ENCODE measurements at regions not wholly inside any gene's neighbourhood (a gene's known extent, or its start where the extent isn't known, plus 50 kb on each side); places are given as distances from the start of the nearest gene placed in this dataset.
"Not testable (repeated sequence)": the region's sequence is repeated elsewhere in the genome, so short reads cannot be mapped to it uniquely, and the experiment has no call there.

- DNase-seq (no peak), ATAC-seq (ENCODE audit: low read depth) (no peak)
- Mint-ChIP-seq H3K27me3 (no peaks in the 10 kb centered on the region), H3K4me1 (no peaks in the 10 kb centered on the region), H3K36me3 (no peaks in the 10 kb centered on the region), H3K27ac (no peak overlapping the region), H3K9me3 (no peaks in the 10 kb centered on the region), H3K4me3 (no peak overlapping the region)
- POLR2A ChIA-PET: no interaction called here
Measured at GRCh38 chr18:14997357-14997756, 249.4 kb downstream of the ANKRD30B start.

- ATAC-seq (ENCODE audit: low read depth); H3K4me3 Mint-ChIP-seq; POLR2A ChIA-PET; H3K4me1 Mint-ChIP-seq; H3K36me3 Mint-ChIP-seq; H3K27me3 Mint-ChIP-seq; H3K27ac Mint-ChIP-seq; DNase-seq; H3K9me3 Mint-ChIP-seq: not testable (repeated sequence)
Measured at GRCh38 chr18:14997899-14998298, 249.9 kb downstream of the ANKRD30B start.

GRCh38 chr18:14998360-14999042, 250.5 kb downstream of the ANKRD30B start:
- H3K4me1 Mint-ChIP-seq; H3K9me3 Mint-ChIP-seq; DNase-seq; POLR2A ChIA-PET; H3K36me3 Mint-ChIP-seq; H3K27me3 Mint-ChIP-seq; H3K4me3 Mint-ChIP-seq; H3K27ac Mint-ChIP-seq; ATAC-seq (ENCODE audit: low read depth): not testable (repeated sequence)

- no peak for ATAC-seq (ENCODE audit: low read depth)
- POLR2A ChIA-PET: no interaction called here
- DNase-seq: no peak
- Mint-ChIP-seq H3K9me3 (no peaks in the 10 kb centered on the region), H3K4me3 (no peak overlapping the region), H3K27me3 (no peaks in the 10 kb centered on the region), H3K36me3 (no peaks in the 10 kb centered on the region), H3K27ac (no peak overlapping the region), H3K4me1 (no peaks in the 10 kb centered on the region)
Measured at GRCh38 chr18:14999085-14999975, 251.4 kb downstream of the ANKRD30B start.

DNA sequence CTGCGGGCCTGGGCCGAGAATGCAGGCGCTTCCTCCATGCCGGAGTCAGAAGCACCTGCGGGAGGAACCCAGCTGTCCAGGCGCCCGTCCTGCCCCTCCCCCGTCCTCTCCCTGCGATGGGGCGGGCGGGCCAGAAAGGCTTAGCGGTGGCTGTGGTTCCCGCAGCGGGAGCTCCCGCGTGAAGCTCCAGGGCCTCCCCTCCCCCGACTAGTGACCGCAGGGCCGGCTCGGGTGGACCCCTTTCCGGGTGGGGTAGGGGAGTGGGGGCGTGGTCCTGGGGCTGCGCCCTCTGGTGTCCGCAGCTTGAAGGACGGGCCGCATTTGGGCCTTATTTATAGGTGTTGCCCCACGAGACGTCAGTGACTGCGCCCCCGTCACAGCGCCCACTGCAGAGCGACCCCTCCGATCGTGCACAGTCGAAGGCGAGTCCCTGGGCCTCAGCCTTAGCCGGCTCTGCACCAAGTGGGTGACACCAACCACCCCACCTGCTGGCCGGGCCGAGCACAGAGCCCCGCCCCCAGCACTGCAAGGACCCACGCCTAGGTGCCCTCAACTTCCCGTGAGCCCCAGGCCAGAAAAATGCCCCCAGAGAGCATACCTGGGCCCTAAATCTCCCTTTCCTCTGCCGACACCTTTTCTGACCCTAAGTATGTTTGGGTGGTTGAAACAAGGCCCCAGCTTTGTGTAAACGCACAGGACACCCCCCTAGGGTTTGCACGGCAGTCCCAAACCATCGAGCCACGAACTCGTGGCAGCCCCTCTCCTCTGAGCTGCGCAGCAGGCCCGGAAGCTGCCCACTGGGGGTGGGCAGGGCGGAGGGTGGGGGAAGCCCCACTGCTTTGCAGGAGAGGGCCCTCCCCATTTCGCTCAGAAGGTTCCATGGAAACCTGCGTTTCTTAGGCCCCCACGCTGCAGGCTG, 252.4 kb downstream of the ANKRD30B start:
- H3K36me3 Mint-ChIP-seq; H3K27me3 Mint-ChIP-seq; H3K27ac Mint-ChIP-seq; H3K9me3 Mint-ChIP-seq; H3K4me1 Mint-ChIP-seq; DNase-seq; H3K4me3 Mint-ChIP-seq; ATAC-seq (ENCODE audit: low read depth); POLR2A ChIA-PET: not testable (repeated sequence)

DNA sequence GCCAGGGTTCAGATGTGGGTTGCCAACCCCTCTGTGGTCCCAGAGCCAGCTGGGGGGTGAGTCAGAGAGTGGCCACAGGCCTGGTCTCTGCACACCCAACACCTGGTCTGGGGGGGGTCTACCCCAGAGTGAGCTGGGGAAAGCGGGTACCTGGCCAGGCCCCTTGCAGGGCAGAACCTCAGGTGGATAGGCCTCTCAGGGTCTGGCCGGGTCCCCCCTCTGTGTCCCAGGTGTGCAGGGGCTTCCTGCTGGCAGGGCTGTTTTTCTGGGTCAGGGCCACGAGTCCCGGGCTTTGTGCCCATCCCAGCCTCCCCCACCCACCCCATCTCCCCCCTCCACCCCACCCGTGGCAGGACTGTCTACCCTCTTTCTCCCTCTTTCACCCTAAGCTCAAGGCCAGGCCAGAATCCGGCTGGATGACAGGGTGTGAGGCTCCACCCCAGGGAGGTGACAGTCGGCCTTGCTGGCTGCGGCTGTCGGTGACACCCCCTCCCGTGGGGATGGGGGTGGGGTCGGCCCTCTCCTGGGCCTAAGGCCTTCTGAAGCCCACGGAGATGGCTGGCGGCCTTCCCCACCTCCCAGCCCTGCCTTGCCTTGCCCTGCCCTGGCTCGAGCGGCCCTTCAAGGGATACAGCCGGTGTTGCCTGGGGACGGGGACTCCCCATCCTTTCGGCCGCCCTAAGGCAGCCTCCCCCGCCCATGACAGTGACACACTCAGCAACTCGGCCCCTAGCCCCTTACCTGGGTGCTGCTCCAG, 253.2 kb downstream of the ANKRD30B start:
- DNase-seq; H3K36me3 Mint-ChIP-seq; H3K4me1 Mint-ChIP-seq; ATAC-seq (ENCODE audit: low read depth); H3K4me3 Mint-ChIP-seq; H3K9me3 Mint-ChIP-seq; H3K27me3 Mint-ChIP-seq; POLR2A ChIA-PET; H3K27ac Mint-ChIP-seq: not testable (repeated sequence)

GRCh38 chr18:15001795-15002107, 253.8 kb downstream of the ANKRD30B start:
- H3K36me3 Mint-ChIP-seq; ATAC-seq (ENCODE audit: low read depth); H3K4me1 Mint-ChIP-seq; H3K27me3 Mint-ChIP-seq; DNase-seq; H3K4me3 Mint-ChIP-seq; H3K27ac Mint-ChIP-seq; H3K9me3 Mint-ChIP-seq; POLR2A ChIA-PET: not testable (repeated sequence)

GRCh38 chr18:15002765-15003164, 254.8 kb downstream of the ANKRD30B start:
- H3K36me3 Mint-ChIP-seq; H3K4me1 Mint-ChIP-seq; DNase-seq; POLR2A ChIA-PET; H3K27ac Mint-ChIP-seq; H3K27me3 Mint-ChIP-seq; H3K9me3 Mint-ChIP-seq; ATAC-seq (ENCODE audit: low read depth); H3K4me3 Mint-ChIP-seq: not testable (repeated sequence)

DNA sequence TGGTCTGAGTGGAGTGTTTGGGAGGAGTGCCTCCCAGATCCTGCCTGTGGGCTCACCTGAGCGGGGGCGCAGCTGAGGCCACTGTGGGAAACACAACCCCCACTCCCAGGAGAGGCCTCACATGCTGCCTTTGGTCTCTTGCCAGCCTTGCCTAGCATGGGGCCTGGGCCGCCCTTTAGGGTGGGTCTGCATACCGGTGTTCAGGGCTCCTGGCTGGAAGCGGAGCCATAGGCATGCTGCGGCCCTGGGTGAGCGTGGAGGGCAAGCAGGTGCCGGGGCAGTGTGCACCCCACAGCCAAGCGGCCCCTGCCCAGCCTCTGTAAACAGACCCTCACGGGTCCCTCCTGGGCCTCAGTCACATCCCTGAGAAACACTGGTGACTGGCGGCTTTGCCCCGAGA, 255.3 kb downstream of the ANKRD30B start:
- ATAC-seq (ENCODE audit: low read depth); DNase-seq; POLR2A ChIA-PET; H3K4me1 Mint-ChIP-seq; H3K4me3 Mint-ChIP-seq; H3K36me3 Mint-ChIP-seq; H3K9me3 Mint-ChIP-seq; H3K27ac Mint-ChIP-seq; H3K27me3 Mint-ChIP-seq: not testable (repeated sequence)

GRCh38 chr18:15003636-15004269, 255.8 kb downstream of the ANKRD30B start:
- DNase-seq; H3K4me3 Mint-ChIP-seq; H3K27ac Mint-ChIP-seq; POLR2A ChIA-PET; H3K9me3 Mint-ChIP-seq; H3K4me1 Mint-ChIP-seq; H3K36me3 Mint-ChIP-seq; ATAC-seq (ENCODE audit: low read depth); H3K27me3 Mint-ChIP-seq: not testable (repeated sequence)

DNA sequence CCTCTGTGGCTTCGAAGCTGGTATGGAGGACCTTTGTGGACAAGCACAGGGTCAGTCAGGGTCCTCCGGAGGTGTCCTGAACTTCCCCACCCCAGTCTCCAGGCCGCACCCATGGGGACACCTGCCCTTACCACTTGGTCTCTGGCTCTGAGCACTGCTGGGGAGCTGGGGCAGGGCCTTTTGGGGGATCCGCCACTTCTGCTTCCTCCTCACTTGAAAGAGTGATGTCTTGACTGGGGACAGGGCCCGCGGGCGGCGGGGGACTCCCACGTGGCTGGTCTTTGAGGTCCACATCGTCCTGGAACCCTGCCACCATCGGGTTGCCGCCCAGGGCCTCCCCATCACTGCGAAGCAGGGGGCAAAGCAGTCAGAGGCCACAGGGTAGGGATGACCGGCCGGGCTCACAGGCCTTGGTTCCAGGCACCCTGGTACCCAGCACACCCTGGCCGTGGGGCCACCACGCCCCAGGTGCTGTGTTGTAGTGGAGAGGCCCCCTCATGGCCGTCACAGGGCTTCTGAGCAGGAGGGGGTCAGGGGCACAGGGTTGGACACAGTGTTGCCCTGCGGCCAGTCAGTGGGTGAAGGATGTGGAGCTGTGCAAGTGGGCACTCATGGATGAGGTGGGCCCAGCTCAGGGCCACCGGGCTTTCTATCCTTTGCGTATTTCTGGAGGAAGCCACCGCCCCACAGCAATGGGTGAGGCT, 256.4 kb downstream of the ANKRD30B start:
- POLR2A ChIA-PET: not testable (repeated sequence)

GRCh38 chr18:15005313-15006130, 257.6 kb downstream of the ANKRD30B start:
- Mint-ChIP-seq H3K27ac (no peak overlapping the region), H3K9me3 (no peaks in the 10 kb centered on the region), H3K4me1 (no peaks in the 10 kb centered on the region), H3K27me3 (no peaks in the 10 kb centered on the region), H3K36me3 (no peaks in the 10 kb centered on the region), H3K4me3 (no peak overlapping the region)
- POLR2A ChIA-PET: no interaction called here
- ATAC-seq (ENCODE audit: low read depth): no peak
- DNase-seq: no peak

More for the DNA sequence above, 256.4 kb downstream of the ANKRD30B start:
- not testable (repeated sequence) for ATAC-seq (ENCODE audit: low read depth); H3K9me3 Mint-ChIP-seq; H3K36me3 Mint-ChIP-seq; H3K27me3 Mint-ChIP-seq; H3K4me1 Mint-ChIP-seq; H3K27ac Mint-ChIP-seq; H3K4me3 Mint-ChIP-seq; DNase-seq
